Right atrium auricular region (tissue), 2 donors: ENCODE measurements at regions not wholly inside any gene's neighbourhood (a gene's known extent, or its start where the extent isn't known, plus 50 kb on each side); places are given as distances from the start of the nearest gene placed in this dataset.

ENCODE experiments used
- DNase-seq: peaks from one replicate; pipeline ENCODE4 v3.0.0-alpha.2; 2019; ENCODE audit warnings: low spot score
- H3K27ac ChIP-seq, 2 donors: fragments of 200-600 bp; sonication (generic); 1 replicate in 1 of 2; 2 replicates in 1 of 2; pipeline ENCODE4 v1.5.1; 2016 to 2019
- H3K27me3 ChIP-seq, 2 donors: fragments of 200-600 bp; sonication (generic); one replicate each; pipeline versions ENCODE4 v1.5.1 to v1.6.0; 2017 to 2019
- H3K36me3 ChIP-seq: fragments of 200-600 bp; sonication (generic); one replicate; pipeline ENCODE4 v1.5.1; 2016
- H3K4me1 ChIP-seq, 2 donors: fragments of 200-600 bp; sonication (generic); one replicate each; pipeline versions ENCODE4 v1.5.1 to v1.6.0; 2017 to 2019
- H3K4me3 ChIP-seq, 2 donors: fragments of 200-600 bp; sonication (generic); 1 replicate in 1 of 2; 2 replicates in 1 of 2; pipeline ENCODE4 v1.5.1; 2017 to 2019; ENCODE audit warnings: mild to moderate bottlenecking in 1 of 2, moderate library complexity in 1 of 2
- H3K9me3 ChIP-seq, 2 donors: fragments of 200-600 bp; sonication (generic); one replicate each; pipeline ENCODE4 v1.5.1; 2019
- CTCF ChIP-seq, 2 donors: fragments of 200-600 bp; sonication (generic); IDR thresholded peaks; one replicate each; pipeline ENCODE4 v1.5.1; 2019; ENCODE audit warnings: antibody characterized with exemption in 2 of 2

- Histone ChIP-seq H3K36me3 (no peaks in the 10 kb centered on the region), H3K27ac (no peak overlapping the region), H3K4me3 (no peak overlapping the region), H3K4me1 (no peaks in the 10 kb centered on the region), H3K9me3 (no peaks in the 10 kb centered on the region), H3K27me3 (peaks cover 0 to 4% of the 10 kb centered on the region in 2 donors)
- DNase-seq: no peak
- no peak for TF ChIP-seq CTCF (IDR thresholded peaks at IDR 0.05)
These were observed 114.2 kb downstream of the FOXD2 start for GRCh38 chr1:47551971-47552528.

GRCh38 chr1:47554082-47554481, 116.2 kb downstream of the FOXD2 start:
- H3K4me1 ChIP-seq: no peaks in the 10 kb centered on the region
- no peak overlapping the region for H3K27ac ChIP-seq
- H3K36me3 ChIP-seq: no peaks in the 10 kb centered on the region
- no peak overlapping the region for H3K4me3 ChIP-seq
- DNase-seq: no peak
- TF ChIP-seq CTCF (IDR thresholded peaks at IDR 0.05): no peak
- peaks cover 0 to 4% of the 10 kb centered on the region in 2 donors for H3K27me3 ChIP-seq
- no peaks in the 10 kb centered on the region for H3K9me3 ChIP-seq

GRCh38 chr1:47554901-47555300, 117.1 kb downstream of the FOXD2 start:
- no peaks in the 10 kb centered on the region for H3K9me3 ChIP-seq
- no peaks in the 10 kb centered on the region for H3K36me3 ChIP-seq
- no peak overlapping the region for H3K27ac ChIP-seq
- no peak overlapping the region for H3K4me3 ChIP-seq
- no peak for DNase-seq
- peaks cover 0 to 4% of the 10 kb centered on the region in 2 donors for H3K27me3 ChIP-seq
- no peak for TF ChIP-seq CTCF (IDR thresholded peaks at IDR 0.05)
- H3K4me1 ChIP-seq: no peaks in the 10 kb centered on the region

- DNase-seq: no peak
- Histone ChIP-seq H3K4me1 (no peaks in the 10 kb centered on the region), H3K27ac (no peak overlapping the region), H3K4me3 (no peak overlapping the region), H3K9me3 (no peaks in the 10 kb centered on the region), H3K36me3 (no peaks in the 10 kb centered on the region), H3K27me3 (peaks cover 0 to 4% of the 10 kb centered on the region in 2 donors)
- TF ChIP-seq CTCF (IDR thresholded peaks at IDR 0.05): no peak
These were observed 117.5 kb downstream of the FOXD2 start for GRCh38 chr1:47555306-47555705.

- Histone ChIP-seq H3K27ac (no peak overlapping the region), H3K9me3 (no peaks in the 10 kb centered on the region), H3K4me3 (no peak overlapping the region), H3K27me3 (peaks cover 0 to 4% of the 10 kb centered on the region in 2 donors), H3K36me3 (no peaks in the 10 kb centered on the region), H3K4me1 (no peaks in the 10 kb centered on the region)
- no peak for DNase-seq
- TF ChIP-seq CTCF (IDR thresholded peaks at IDR 0.05): no peak
These were observed 118.2 kb downstream of the FOXD2 start for GRCh38 chr1:47555841-47556560.
